Mesendoderm (in vitro differentiated cells): ENCODE measurements at regions not wholly inside any gene's neighbourhood (a gene's known extent, or its start where the extent isn't known, plus 50 kb on each side); places are given as distances from the start of the nearest gene placed in this dataset.

ENCODE experiments used
- DNase-seq: peaks from one replicate; pipeline ENCODE4 v3.0.0; 2013
- H2AK5ac ChIP-seq: 2 replicates; pipeline ENCODE4 v1.6.1; 2013; ENCODE audit warnings: low read length, inconsistent platforms
- H2BK120ac ChIP-seq: 2 replicates; pipeline ENCODE4 v1.6.1; 2013; ENCODE audit warnings: low read depth, mild to moderate bottlenecking, low read length, moderate library complexity, mixed read lengths
- H2BK15ac ChIP-seq: replicated peaks from 2 replicates; pipeline ENCODE4 v1.6.1; 2013; ENCODE audit warnings: low read depth, mild to moderate bottlenecking, moderate library complexity
- H2BK5ac ChIP-seq: 2 replicates; pipeline ENCODE4 v1.6.1; 2013; ENCODE audit warnings: low read length, inconsistent platforms
- H3K18ac ChIP-seq: 2 replicates; pipeline ENCODE4 v1.6.1; 2013; ENCODE audit warnings: mild to moderate bottlenecking, low read length, mixed read lengths
- H3K23ac ChIP-seq: one replicate; pipeline ENCODE4 v1.6.1; 2013; ENCODE audit warnings: low read length
- H3K27ac ChIP-seq: 2 replicates; pipeline ENCODE4 v1.5.1; 2013; ENCODE audit warnings: low read depth, mild to moderate bottlenecking, inconsistent platforms, low read length, moderate library complexity
- H3K27me3 ChIP-seq: 2 replicates; pipeline ENCODE4 v1.6.1; 2013; ENCODE audit warnings: low read length, control low read depth, mild to moderate bottlenecking, inconsistent platforms; ENCODE audit not compliant: insufficient read depth, poor library complexity
- H3K36me3 ChIP-seq: 2 replicates; pipeline ENCODE4 v1.6.1; 2013; ENCODE audit warnings: low read length, inconsistent platforms; ENCODE audit not compliant: control insufficient read depth, insufficient read depth
- H3K4ac ChIP-seq: one replicate; pipeline ENCODE4 v1.6.1; 2013; ENCODE audit warnings: low read depth, mild to moderate bottlenecking, low read length, moderate library complexity
- H3K4me1 ChIP-seq: 2 replicates; pipeline ENCODE4 v1.6.1; 2013; ENCODE audit warnings: low read depth, low read length, inconsistent platforms; ENCODE audit not compliant: control insufficient read depth
- H3K4me2 ChIP-seq: 2 replicates; pipeline ENCODE4 v1.6.1; 2013; ENCODE audit warnings: low read length
- H3K4me3 ChIP-seq: 2 replicates; pipeline ENCODE4 v1.5.1; 2013; ENCODE audit warnings: mild to moderate bottlenecking, low read length
- H3K56ac ChIP-seq: one replicate; pipeline ENCODE4 v1.6.1; 2013; ENCODE audit warnings: low read length
- H3K79me1 ChIP-seq: 2 replicates; pipeline ENCODE4 v1.6.1; 2013; ENCODE audit warnings: low read length, inconsistent platforms
- H3K79me2 ChIP-seq: 2 replicates; pipeline ENCODE4 v1.6.1; 2013; ENCODE audit warnings: mild to moderate bottlenecking, low read length; ENCODE audit not compliant: control insufficient read depth, insufficient read depth
- H3K9ac ChIP-seq: 2 replicates; pipeline ENCODE4 v1.6.1; 2013; ENCODE audit warnings: low read length, inconsistent platforms
- H4K5ac ChIP-seq: one replicate; pipeline ENCODE4 v1.6.1; 2013; ENCODE audit warnings: low read length
- H4K8ac ChIP-seq: one replicate; pipeline ENCODE4 v1.6.1; 2013; ENCODE audit warnings: low read depth, mild to moderate bottlenecking, control low read depth, low read length, moderate library complexity
- WGBS: extraction: QIAGEN DNeasy Blood & Tissue Kit; methylation state at CpG from one replicate; pipeline ENCODE4 v1.1.7; 2013; ENCODE audit warnings: low lambda C conversion rate, missing lambda C conversion rate; ENCODE audit not compliant: insufficient coverage; ENCODE audit errors: extremely low coverage; 5-methylcytosine and 5-hydroxymethylcytosine counted together

DNA sequence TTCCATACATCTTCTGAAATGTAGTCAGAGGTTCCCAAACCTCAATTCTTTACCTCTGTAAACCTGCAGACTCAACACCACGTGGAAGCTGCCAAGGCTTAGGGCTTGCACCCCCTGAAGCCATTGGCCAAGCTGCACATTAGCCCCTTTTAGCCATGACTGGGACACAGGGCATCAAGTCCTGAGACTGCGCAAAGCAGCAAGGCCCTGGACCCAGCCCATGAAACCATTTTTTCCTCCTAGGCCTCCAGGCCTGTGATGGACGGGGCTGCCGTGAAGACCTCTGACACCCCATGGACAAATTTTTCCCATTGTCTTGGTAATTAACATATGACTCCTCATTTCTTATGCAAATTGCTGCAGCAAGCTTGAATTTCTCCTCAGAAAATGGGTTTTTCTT lies 727.8 kb downstream of the C6orf118 start:
- H3K9ac ChIP-seq: no peak overlapping the region
- no peaks in the 10 kb centered on the region for H3K36me3 ChIP-seq
- no peaks in the 10 kb centered on the region for H3K27me3 ChIP-seq
- H2BK120ac ChIP-seq: no peak overlapping the region
- no peaks in the 10 kb centered on the region for H3K79me1 ChIP-seq
- no peak overlapping the region for H3K27ac ChIP-seq
- no peak overlapping the region for H3K23ac ChIP-seq
- H3K4me2 ChIP-seq: no peak overlapping the region
- no peaks in the 10 kb centered on the region for H3K4me1 ChIP-seq
- no peak overlapping the region for H3K56ac ChIP-seq
- H2BK5ac ChIP-seq: no peak overlapping the region
- H2BK15ac ChIP-seq: no peak overlapping the region
- H3K4ac ChIP-seq: no peak overlapping the region
- H2AK5ac ChIP-seq: no peak overlapping the region
- H4K5ac ChIP-seq: no peak overlapping the region
- DNase-seq: no peak
- no peak overlapping the region for H4K8ac ChIP-seq
- H3K18ac ChIP-seq: no peak overlapping the region
- no peaks in the 10 kb centered on the region for H3K79me2 ChIP-seq
- no CpG with 5 or more reads among the region's 4 CpGs for WGBS
- no peak overlapping the region for H3K4me3 ChIP-seq

DNA sequence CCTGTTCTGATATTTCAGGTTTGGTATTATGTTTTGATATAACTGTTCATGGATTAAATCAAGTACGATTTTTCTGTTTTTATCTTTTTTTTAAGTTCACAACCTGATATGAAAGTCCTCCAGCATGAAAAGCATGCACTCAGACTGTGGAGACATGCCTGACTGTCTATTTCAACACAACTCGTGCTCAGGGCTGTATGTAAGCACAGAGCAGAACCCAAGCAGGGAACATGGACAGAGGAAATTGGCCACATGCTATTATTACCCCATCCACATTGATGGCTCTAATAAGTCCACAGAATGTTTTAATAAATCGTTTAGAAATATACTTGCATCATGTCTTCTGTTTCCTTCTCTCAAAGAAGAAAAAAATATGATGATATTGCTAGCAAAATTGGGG lies 730.4 kb downstream of the C6orf118 start:
- Histone ChIP-seq H3K79me2 (no peaks in the 10 kb centered on the region), H2BK15ac (no peak overlapping the region), H4K8ac (no peak overlapping the region), H3K9ac (no peak overlapping the region), H3K23ac (no peak overlapping the region), H3K36me3 (no peaks in the 10 kb centered on the region), H4K5ac (no peak overlapping the region), H3K4me3 (no peak overlapping the region), H2BK5ac (no peak overlapping the region), H3K18ac (no peak overlapping the region), H3K4ac (no peak overlapping the region), H3K4me1 (no peaks in the 10 kb centered on the region), H3K4me2 (no peak overlapping the region), H3K56ac (no peak overlapping the region), H3K27me3 (no peaks in the 10 kb centered on the region), H3K79me1 (no peaks in the 10 kb centered on the region), H3K27ac (no peak overlapping the region), H2AK5ac (no peak overlapping the region), H2BK120ac (no peak overlapping the region)
- no peak for DNase-seq
- WGBS: no CpG with 5 or more reads among the region's 3 CpGs

DNA sequence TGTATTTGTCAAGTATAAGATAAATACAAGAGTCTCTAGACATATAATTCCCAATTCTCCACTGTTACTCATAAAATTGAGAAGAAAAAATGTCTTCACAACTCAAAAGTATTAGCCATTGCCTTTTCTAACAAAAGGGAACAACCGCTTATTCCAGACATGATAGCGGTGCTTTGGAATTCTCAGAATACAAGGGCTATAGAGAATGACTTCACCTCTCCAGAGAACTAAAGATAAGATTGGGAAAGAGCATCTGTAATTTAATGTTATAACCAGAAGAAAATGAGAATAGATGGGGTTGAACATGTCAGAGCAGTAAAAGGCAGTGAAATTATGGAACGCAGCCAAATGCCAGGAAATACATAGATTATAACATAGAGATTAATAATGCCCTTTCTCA lies 730.8 kb downstream of the C6orf118 start:
- no peak overlapping the region for H2BK5ac ChIP-seq
- DNase-seq: no peak
- no peaks in the 10 kb centered on the region for H3K27me3 ChIP-seq
- H3K79me2 ChIP-seq: no peaks in the 10 kb centered on the region
- H3K27ac ChIP-seq: no peak overlapping the region
- no peak overlapping the region for H2BK15ac ChIP-seq
- no peak overlapping the region for H3K9ac ChIP-seq
- no peak overlapping the region for H3K18ac ChIP-seq
- H3K4me2 ChIP-seq: no peak overlapping the region
- H2AK5ac ChIP-seq: no peak overlapping the region
- H3K23ac ChIP-seq: no peak overlapping the region
- no peak overlapping the region for H4K8ac ChIP-seq
- no peak overlapping the region for H3K4ac ChIP-seq
- WGBS: no CpG with 5 or more reads among the region's 3 CpGs
- H3K56ac ChIP-seq: no peak overlapping the region
- H2BK120ac ChIP-seq: no peak overlapping the region
- no peak overlapping the region for H3K4me3 ChIP-seq
- no peak overlapping the region for H4K5ac ChIP-seq
- H3K79me1 ChIP-seq: no peaks in the 10 kb centered on the region
- no peaks in the 10 kb centered on the region for H3K36me3 ChIP-seq
- H3K4me1 ChIP-seq: no peaks in the 10 kb centered on the region

DNA sequence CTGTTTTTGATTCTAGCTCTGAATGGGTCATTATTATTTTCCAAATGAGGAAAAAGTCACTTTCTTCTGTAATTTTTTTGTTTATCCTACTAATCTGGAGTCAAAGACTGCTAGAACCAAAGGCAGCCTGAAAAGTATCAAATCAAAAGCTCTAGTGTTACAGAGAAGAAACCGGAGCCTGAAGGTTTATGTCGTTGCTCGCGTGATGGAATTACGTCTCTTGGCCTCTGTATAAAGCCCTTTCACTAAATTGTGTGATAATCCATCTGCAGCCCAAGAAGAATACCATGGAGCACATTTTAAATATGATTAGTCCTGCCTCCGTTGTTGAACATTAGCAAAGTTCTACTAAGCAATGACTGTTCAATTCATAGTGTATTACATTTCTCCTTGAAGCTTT lies 738.6 kb downstream of the C6orf118 start:
- Histone ChIP-seq H3K79me1 (no peaks in the 10 kb centered on the region), H4K5ac (no peak overlapping the region), H3K23ac (no peak overlapping the region), H3K4ac (no peak overlapping the region), H3K27me3 (no peaks in the 10 kb centered on the region), H3K9ac (no peak overlapping the region), H3K36me3 (no peaks in the 10 kb centered on the region), H2BK120ac (no peak overlapping the region), H4K8ac (no peak overlapping the region), H3K4me1 (no peaks in the 10 kb centered on the region), H3K27ac (no peak overlapping the region), H3K56ac (no peak overlapping the region), H2BK5ac (no peak overlapping the region), H2AK5ac (no peak overlapping the region), H3K4me2 (no peak overlapping the region), H2BK15ac (no peak overlapping the region), H3K79me2 (no peaks in the 10 kb centered on the region), H3K18ac (no peak overlapping the region), H3K4me3 (no peak overlapping the region)
- DNase-seq: no peak
- no CpG with 5 or more reads among the region's 6 CpGs for WGBS

GRCh38 chr6:164569509-164569908 lies 739.9 kb downstream of the C6orf118 start:
- no peak overlapping the region for H2BK5ac ChIP-seq
- no peak overlapping the region for H3K4ac ChIP-seq
- H3K9ac ChIP-seq: no peak overlapping the region
- H4K5ac ChIP-seq: no peak overlapping the region
- no peaks in the 10 kb centered on the region for H3K36me3 ChIP-seq
- no peak overlapping the region for H3K56ac ChIP-seq
- no peak overlapping the region for H3K18ac ChIP-seq
- no peak overlapping the region for H3K23ac ChIP-seq
- H3K27ac ChIP-seq: peak overlapping the region; percentile 36
- H2BK120ac ChIP-seq: no peak overlapping the region
- H3K79me1 ChIP-seq: no peaks in the 10 kb centered on the region
- H3K4me1 ChIP-seq: no peaks in the 10 kb centered on the region
- no peaks in the 10 kb centered on the region for H3K79me2 ChIP-seq
- no peak overlapping the region for H3K4me3 ChIP-seq
- DNase-seq: no peak
- no peaks in the 10 kb centered on the region for H3K27me3 ChIP-seq
- no CpG with 5 or more reads among the region's 1 CpG for WGBS
- H4K8ac ChIP-seq: no peak overlapping the region
- H2BK15ac ChIP-seq: no peak overlapping the region
- H2AK5ac ChIP-seq: no peak overlapping the region
- H3K4me2 ChIP-seq: no peak overlapping the region

DNA sequence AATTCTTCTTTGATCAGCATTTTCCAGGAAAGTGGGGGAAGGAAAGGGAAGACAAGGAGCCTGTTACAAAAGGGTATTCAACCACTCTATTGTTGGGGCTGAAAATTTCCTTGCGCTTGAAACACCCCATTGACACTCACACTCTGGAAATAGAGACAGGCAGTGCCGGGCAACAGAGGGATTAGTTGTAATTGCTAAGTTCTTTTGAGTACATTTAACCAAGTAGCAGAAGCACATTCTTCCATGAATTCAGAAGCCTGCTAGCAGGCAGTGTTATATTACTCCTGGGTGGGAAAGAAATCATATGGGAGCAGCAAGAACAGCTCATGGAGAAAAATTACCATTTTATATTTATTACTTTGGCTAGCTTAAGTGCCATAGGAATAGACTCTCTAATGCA lies 745.5 kb downstream of the C6orf118 start:
- H3K27ac ChIP-seq: no peak overlapping the region
- H3K36me3 ChIP-seq: no peaks in the 10 kb centered on the region
- H3K4me1 ChIP-seq: no peaks in the 10 kb centered on the region
- H3K4ac ChIP-seq: no peak overlapping the region
- no peak for DNase-seq
- no peak overlapping the region for H4K5ac ChIP-seq
- no peak overlapping the region for H3K9ac ChIP-seq
- no peaks in the 10 kb centered on the region for H3K79me2 ChIP-seq
- no peak overlapping the region for H2BK15ac ChIP-seq
- H3K23ac ChIP-seq: no peak overlapping the region
- no peak overlapping the region for H3K18ac ChIP-seq
- no peak overlapping the region for H2AK5ac ChIP-seq
- H2BK120ac ChIP-seq: no peak overlapping the region
- H3K27me3 ChIP-seq: no peaks in the 10 kb centered on the region
- no peak overlapping the region for H3K4me2 ChIP-seq
- H4K8ac ChIP-seq: no peak overlapping the region
- no peak overlapping the region for H3K4me3 ChIP-seq
- no peak overlapping the region for H2BK5ac ChIP-seq
- H3K56ac ChIP-seq: no peak overlapping the region
- H3K79me1 ChIP-seq: no peaks in the 10 kb centered on the region
- no CpG with 5 or more reads among the region's 2 CpGs for WGBS
